ENCODE measurements at regions not wholly inside any gene's neighbourhood (a gene's known extent, or its start where the extent isn't known, plus 50 kb on each side); places are given as distances from the start of the nearest gene placed in this dataset.

- ChIA-PET CTCF (no interaction called here), POLR2A (no interaction called here)
- Mint-ChIP-seq H3K9me3 (no peaks in the 10 kb centered on the region), H3K27ac (peak overlapping the region in 1 of 8 donors; percentile 83), H3K4me1 (no peaks in the 10 kb centered on the region), H3K27me3 (peaks cover 0 to 13% of the 10 kb centered on the region in 2 donors), H3K4me3 (no peak overlapping the region), H3K36me3 (no peaks in the 10 kb centered on the region)
- Histone ChIP-seq H3K27me3 (ENCODE audit: insufficient read depth, low read length, poor library complexity, severe bottlenecking) (no peaks in the 10 kb centered on the region), H3K4me3 (ENCODE audit: low read length) (no peak overlapping the region), H3K36me3 (ENCODE audit: insufficient read depth, low read length) (no peaks in the 10 kb centered on the region), H3K4me1 (ENCODE audit: insufficient read depth, low read length) (no peaks in the 10 kb centered on the region), H3K9me3 (ENCODE audit: low read length) (no peaks in the 10 kb centered on the region), H3K27ac (ENCODE audit: low read depth, low read length) (no peak overlapping the region)
- DNase-seq, result no peak
Observed at GRCh38 chr7:24175603-24176002, 108.4 kb upstream of the NPY start.

- DNase-seq, result no peak
- Mint-ChIP-seq H3K4me3 (no peak overlapping the region), H3K9me3 (no peaks in the 10 kb centered on the region), H3K4me1 (no peaks in the 10 kb centered on the region), H3K27me3 (peaks cover 3 to 17% of the 10 kb centered on the region in 2 donors), H3K36me3 (no peaks in the 10 kb centered on the region), H3K27ac (no peak overlapping the region)
- no peak overlapping the region for H3K27ac ChIP-seq (ENCODE audit: low read depth, low read length)
- H3K4me3 ChIP-seq (ENCODE audit: low read length), result no peak overlapping the region
- CTCF ChIA-PET, result no interaction called here
- H3K27me3 ChIP-seq (ENCODE audit: insufficient read depth, low read length, poor library complexity, severe bottlenecking), result no peaks in the 10 kb centered on the region
- H3K4me1 ChIP-seq (ENCODE audit: insufficient read depth, low read length), result no peaks in the 10 kb centered on the region
- no peaks in the 10 kb centered on the region for H3K9me3 ChIP-seq (ENCODE audit: low read length)
- POLR2A ChIA-PET, result no interaction called here
- no peaks in the 10 kb centered on the region for H3K36me3 ChIP-seq (ENCODE audit: insufficient read depth, low read length)
Observed at GRCh38 chr7:24178811-24179570, 105.0 kb upstream of the NPY start.

GRCh38 chr7:24191362-24191761, 92.6 kb upstream of the NPY start:
- no peak overlapping the region for H3K27ac Mint-ChIP-seq
- ChIA-PET POLR2A (no interaction called here), CTCF (interaction anchor here (1.4 kb wide), 1 partner anchor 10 kb away, joined by 4 read pairs; no protein-coding TSS in a partner anchor)
- DNase-seq, result no peak
- Histone ChIP-seq H3K4me1 (ENCODE audit: insufficient read depth, low read length) (no peaks in the 10 kb centered on the region), H3K27ac (ENCODE audit: low read depth, low read length) (no peak overlapping the region), H3K27me3 (ENCODE audit: insufficient read depth, low read length, poor library complexity, severe bottlenecking) (no peaks in the 10 kb centered on the region), H3K9me3 (ENCODE audit: low read length) (no peaks in the 10 kb centered on the region), H3K36me3 (ENCODE audit: insufficient read depth, low read length) (no peaks in the 10 kb centered on the region), H3K4me3 (ENCODE audit: low read length) (no peak overlapping the region)
- H3K9me3 Mint-ChIP-seq, result no peaks in the 10 kb centered on the region
- no peaks in the 10 kb centered on the region for H3K4me1 Mint-ChIP-seq
- peaks cover 2 to 26% of the 10 kb centered on the region in 2 donors for H3K27me3 Mint-ChIP-seq
- no peaks in the 10 kb centered on the region for H3K36me3 Mint-ChIP-seq
- H3K4me3 Mint-ChIP-seq, result no peak overlapping the region

GRCh38 chr7:24192053-24192452, 91.9 kb upstream of the NPY start:
- Histone ChIP-seq H3K27ac (ENCODE audit: low read depth, low read length) (no peak overlapping the region), H3K4me3 (ENCODE audit: low read length) (no peak overlapping the region), H3K27me3 (ENCODE audit: insufficient read depth, low read length, poor library complexity, severe bottlenecking) (no peaks in the 10 kb centered on the region), H3K36me3 (ENCODE audit: insufficient read depth, low read length) (no peaks in the 10 kb centered on the region), H3K9me3 (ENCODE audit: low read length) (no peaks in the 10 kb centered on the region), H3K4me1 (ENCODE audit: insufficient read depth, low read length) (no peaks in the 10 kb centered on the region)
- POLR2A ChIA-PET, result no interaction called here
- no peak for DNase-seq
- no peaks in the 10 kb centered on the region for H3K9me3 Mint-ChIP-seq
- no peaks in the 10 kb centered on the region for H3K4me1 Mint-ChIP-seq
- peaks cover 2 to 26% of the 10 kb centered on the region in 2 donors for H3K27me3 Mint-ChIP-seq
- H3K27ac Mint-ChIP-seq, result no peak overlapping the region
- CTCF ChIA-PET, result interaction anchor here (1.4 kb wide), 1 partner anchor 9 kb away, joined by 4 read pairs; no protein-coding TSS in a partner anchor
- H3K36me3 Mint-ChIP-seq, result no peaks in the 10 kb centered on the region
- H3K4me3 Mint-ChIP-seq, result no peak overlapping the region

GRCh38 chr7:24192691-24193090, 91.3 kb upstream of the NPY start:
- CTCF ChIA-PET, result no interaction called here
- POLR2A ChIA-PET, result no interaction called here
- no peaks in the 10 kb centered on the region for H3K36me3 Mint-ChIP-seq
- Histone ChIP-seq H3K27me3 (ENCODE audit: insufficient read depth, low read length, poor library complexity, severe bottlenecking) (no peaks in the 10 kb centered on the region), H3K9me3 (ENCODE audit: low read length) (no peaks in the 10 kb centered on the region), H3K4me1 (ENCODE audit: insufficient read depth, low read length) (no peaks in the 10 kb centered on the region), H3K27ac (ENCODE audit: low read depth, low read length) (no peak overlapping the region), H3K4me3 (ENCODE audit: low read length) (no peak overlapping the region), H3K36me3 (ENCODE audit: insufficient read depth, low read length) (no peaks in the 10 kb centered on the region)
- H3K4me1 Mint-ChIP-seq, result no peaks in the 10 kb centered on the region
- no peak overlapping the region for H3K4me3 Mint-ChIP-seq
- no peaks in the 10 kb centered on the region for H3K9me3 Mint-ChIP-seq
- DNase-seq, result no peak
- H3K27me3 Mint-ChIP-seq, result peaks cover 2 to 26% of the 10 kb centered on the region in 2 donors
- no peak overlapping the region for H3K27ac Mint-ChIP-seq

DNA sequence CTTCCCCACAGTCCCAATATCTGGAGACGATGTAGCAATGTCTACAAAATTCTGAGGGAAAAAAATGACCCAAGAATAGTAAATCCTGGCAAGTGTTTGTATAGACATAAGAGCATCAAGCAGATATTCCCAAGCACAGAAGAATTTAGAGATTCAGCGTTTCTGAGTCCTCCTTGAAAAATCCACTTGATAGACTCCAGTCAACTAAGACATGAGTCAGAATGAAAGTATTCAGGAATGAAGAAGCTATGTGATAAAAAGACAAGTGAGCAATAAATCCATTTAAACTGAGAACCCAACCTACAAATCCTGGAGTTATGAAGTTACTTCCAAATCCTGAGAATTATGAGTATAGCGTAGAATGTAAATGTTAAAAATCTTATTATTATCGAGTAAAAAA, 86.1 kb upstream of the NPY start:
- ChIA-PET POLR2A (no interaction called here), CTCF (no interaction called here)

GRCh38 chr7:24199978-24200377, 84.0 kb upstream of the NPY start:
- H3K4me3 ChIP-seq (ENCODE audit: low read length), result no peak overlapping the region
- peaks cover 0 to 2% of the 10 kb centered on the region in 2 donors for H3K27me3 Mint-ChIP-seq
- POLR2A ChIA-PET, result no interaction called here
- peak in 2 of 5 donors; percentile 11 to 15 for DNase-seq
- no peaks in the 10 kb centered on the region for H3K4me1 ChIP-seq (ENCODE audit: insufficient read depth, low read length)
- CTCF ChIA-PET, result no interaction called here
- H3K4me3 Mint-ChIP-seq, result no peak overlapping the region
- H3K9me3 Mint-ChIP-seq, result peaks cover 0 to 1% (median 0%) of the 10 kb centered on the region in 5 donors
- peaks cover 4 to 19% (median 16%) of the 10 kb centered on the region in 3 donors for H3K4me1 Mint-ChIP-seq
- no peaks in the 10 kb centered on the region for H3K36me3 Mint-ChIP-seq
- no peaks in the 10 kb centered on the region for H3K27me3 ChIP-seq (ENCODE audit: insufficient read depth, low read length, poor library complexity, severe bottlenecking)
- no peaks in the 10 kb centered on the region for H3K36me3 ChIP-seq (ENCODE audit: insufficient read depth, low read length)
- H3K9me3 ChIP-seq (ENCODE audit: low read length), result no peaks in the 10 kb centered on the region
- H3K27ac ChIP-seq (ENCODE audit: low read depth, low read length), result no peak overlapping the region
- H3K27ac Mint-ChIP-seq, result no peak overlapping the region

More for the DNA sequence above, 86.1 kb upstream of the NPY start:
- no peak for DNase-seq
- H3K27ac Mint-ChIP-seq, result no peak overlapping the region
- Histone ChIP-seq H3K9me3 (ENCODE audit: low read length) (no peaks in the 10 kb centered on the region), H3K27ac (ENCODE audit: low read depth, low read length) (no peak overlapping the region), H3K36me3 (ENCODE audit: insufficient read depth, low read length) (no peaks in the 10 kb centered on the region), H3K4me1 (ENCODE audit: insufficient read depth, low read length) (no peaks in the 10 kb centered on the region), H3K4me3 (ENCODE audit: low read length) (no peak overlapping the region), H3K27me3 (ENCODE audit: insufficient read depth, low read length, poor library complexity, severe bottlenecking) (no peaks in the 10 kb centered on the region)
- H3K27me3 Mint-ChIP-seq, result peaks cover 0 to 5% of the 10 kb centered on the region in 2 donors
- no peaks in the 10 kb centered on the region for H3K9me3 Mint-ChIP-seq
- no peak overlapping the region for H3K4me3 Mint-ChIP-seq
- H3K4me1 Mint-ChIP-seq, result peaks cover 4 to 19% (median 16%) of the 10 kb centered on the region in 3 donors
- H3K36me3 Mint-ChIP-seq, result no peaks in the 10 kb centered on the region

DNA sequence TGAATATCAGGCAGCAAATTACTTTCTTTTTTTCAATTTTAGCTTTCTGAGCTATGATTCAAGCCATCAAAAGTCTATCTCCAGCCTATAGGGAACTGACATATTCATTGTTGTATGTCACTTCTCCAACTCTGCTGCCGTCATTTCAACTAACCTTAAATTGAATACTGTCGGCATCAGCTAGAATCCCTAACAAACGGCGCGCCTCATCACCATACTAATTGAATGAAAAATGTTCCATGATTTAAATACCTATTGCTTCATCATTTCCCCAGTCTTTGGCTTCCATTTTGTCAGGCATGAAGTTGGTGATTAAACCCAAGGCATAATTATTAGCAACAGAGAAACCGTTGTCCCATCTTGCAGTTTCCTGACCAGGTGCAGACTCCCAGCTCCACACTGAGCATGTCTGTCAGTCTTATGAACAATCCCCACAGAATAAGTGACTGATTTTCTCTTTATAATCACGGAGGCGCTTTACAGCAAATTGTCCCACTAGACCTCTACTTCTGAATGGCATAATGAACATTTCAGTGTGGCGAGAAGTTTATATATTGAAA, 83.5 kb upstream of the NPY start:
- Mint-ChIP-seq H3K4me1 (peaks cover 4 to 19% (median 16%) of the 10 kb centered on the region in 3 donors), H3K4me3 (no peak overlapping the region), H3K27me3 (peaks cover 0 to 2% of the 10 kb centered on the region in 2 donors), H3K36me3 (no peaks in the 10 kb centered on the region), H3K27ac (peak overlapping the region in 2 of 8 donors; percentile 11 to 35), H3K9me3 (peaks cover 0 to 2% (median 0%) of the 10 kb centered on the region in 5 donors)
- no peak overlapping the region for H3K4me3 ChIP-seq (ENCODE audit: low read length)
- H3K4me1 ChIP-seq (ENCODE audit: insufficient read depth, low read length), result no peaks in the 10 kb centered on the region
- no peaks in the 10 kb centered on the region for H3K27me3 ChIP-seq (ENCODE audit: insufficient read depth, low read length, poor library complexity, severe bottlenecking)
- ChIA-PET CTCF (no interaction called here), POLR2A (no interaction called here)
- no peaks in the 10 kb centered on the region for H3K36me3 ChIP-seq (ENCODE audit: insufficient read depth, low read length)
- H3K27ac ChIP-seq (ENCODE audit: low read depth, low read length), result no peak overlapping the region
- no peaks in the 10 kb centered on the region for H3K9me3 ChIP-seq (ENCODE audit: low read length)
- DNase-seq, result no peak

Measured in CD8-positive, alpha-beta memory T cell (primary cell).